Glutamatergic neuron (in vitro differentiated cells): ENCODE measurements at regions not wholly inside any gene's neighbourhood (a gene's known extent, or its start where the extent isn't known, plus 50 kb on each side); places are given as distances from the start of the nearest gene placed in this dataset.

Experiments
- DNase-seq: peaks from one replicate; pipeline ENCODE4 v3.0.0; 2022
- H3K27ac Mint-ChIP-seq: one replicate; pipeline ENCODE4 v1.8.0; 2020; ENCODE audit warnings: mild to moderate bottlenecking, mixed read lengths, inconsistent platforms; ENCODE audit not compliant: unreplicated experiment
- H3K27me3 Mint-ChIP-seq: one replicate; pipeline ENCODE4 v1.8.0; 2020; ENCODE audit warnings: mild to moderate bottlenecking, moderate library complexity, mixed read lengths, inconsistent platforms; ENCODE audit not compliant: unreplicated experiment
- H3K36me3 Mint-ChIP-seq: one replicate; pipeline ENCODE4 v1.8.0; 2020; ENCODE audit warnings: mild to moderate bottlenecking, mixed read lengths, inconsistent platforms; ENCODE audit not compliant: unreplicated experiment
- H3K4me1 Mint-ChIP-seq: one replicate; pipeline ENCODE4 v1.8.0; 2020; ENCODE audit warnings: mild to moderate bottlenecking, low read depth, mixed read lengths, inconsistent platforms; ENCODE audit not compliant: unreplicated experiment
- H3K4me3 Mint-ChIP-seq: one replicate; pipeline ENCODE4 v1.8.0; 2020; ENCODE audit warnings: mild to moderate bottlenecking, mixed read lengths, inconsistent platforms; ENCODE audit not compliant: unreplicated experiment
- H3K9me3 Mint-ChIP-seq: one replicate; pipeline ENCODE4 v1.8.0; 2020; ENCODE audit warnings: mild to moderate bottlenecking, moderate library complexity, mixed read lengths, inconsistent platforms; ENCODE audit not compliant: unreplicated experiment
- CTCF ChIP-seq: fragments of 200-600 bp; sonication (generic); IDR thresholded peaks from one replicate; pipeline ENCODE4 v1.5.0; 2021; ENCODE audit not compliant: partially characterized antibody, unreplicated experiment

- Mint-ChIP-seq H3K36me3 (no peaks in the 10 kb centered on the region), H3K9me3 (peaks cover 14% of the 10 kb centered on the region), H3K27me3 (no peaks in the 10 kb centered on the region), H3K4me3 (no peak overlapping the region), H3K27ac (no peak overlapping the region), H3K4me1 (no peaks in the 10 kb centered on the region)
- no peak for TF ChIP-seq CTCF
- DNase-seq, result no peak
Measured at GRCh38 chr12:38253778-38254177, 62.8 kb upstream of the ALG10B start.

GRCh38 chr12:38258411-38258810 lies 58.2 kb upstream of the ALG10B start:
- no peak for TF ChIP-seq CTCF
- no peak overlapping the region for H3K27ac Mint-ChIP-seq
- H3K27me3 Mint-ChIP-seq, result peaks cover 2% of the 10 kb centered on the region
- peaks cover 25% of the 10 kb centered on the region for H3K9me3 Mint-ChIP-seq
- no peaks in the 10 kb centered on the region for H3K4me1 Mint-ChIP-seq
- no peak for DNase-seq
- no peaks in the 10 kb centered on the region for H3K36me3 Mint-ChIP-seq
- no peak overlapping the region for H3K4me3 Mint-ChIP-seq
